ENCODE measurements at regions not wholly inside any gene's neighbourhood (a gene's known extent, or its start where the extent isn't known, plus 50 kb on each side); places are given as distances from the start of the nearest gene placed in this dataset.

DNA sequence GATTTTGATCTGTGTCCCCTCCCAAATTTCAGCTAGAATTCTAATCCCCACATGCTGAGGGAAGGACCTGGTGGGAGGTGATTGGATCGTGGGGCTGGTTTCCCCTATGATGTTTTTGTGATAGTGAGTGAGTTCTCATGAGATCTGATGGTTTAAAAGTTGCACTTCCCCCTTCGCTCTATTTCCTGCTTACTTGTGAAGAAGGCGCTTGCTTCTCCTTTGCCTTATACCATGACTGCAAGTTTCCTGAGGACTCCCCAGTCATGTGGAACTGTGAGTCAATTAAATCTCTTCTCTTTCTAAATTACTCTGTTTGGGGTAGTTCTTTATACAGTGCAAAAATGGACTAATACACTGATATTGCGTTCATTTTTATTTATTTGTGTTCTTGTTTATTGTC is 636.8 kb upstream of the LINC00305 start:
- Mint-ChIP-seq H3K9me3 (ENCODE audit: unreplicated experiment) (no peaks in the 10 kb centered on the region), H3K27me3 (ENCODE audit: unreplicated experiment) (no peaks in the 10 kb centered on the region), H3K36me3 (ENCODE audit: low read depth, unreplicated experiment) (no peaks in the 10 kb centered on the region), H3K4me3 (ENCODE audit: unreplicated experiment) (no peak overlapping the region), H3K27ac (ENCODE audit: unreplicated experiment) (no peak overlapping the region), H3K4me1 (ENCODE audit: unreplicated experiment) (no peaks in the 10 kb centered on the region)
- DNase-seq (ENCODE audit: low spot score): no peak
- TF ChIP-seq, protein P1, sequence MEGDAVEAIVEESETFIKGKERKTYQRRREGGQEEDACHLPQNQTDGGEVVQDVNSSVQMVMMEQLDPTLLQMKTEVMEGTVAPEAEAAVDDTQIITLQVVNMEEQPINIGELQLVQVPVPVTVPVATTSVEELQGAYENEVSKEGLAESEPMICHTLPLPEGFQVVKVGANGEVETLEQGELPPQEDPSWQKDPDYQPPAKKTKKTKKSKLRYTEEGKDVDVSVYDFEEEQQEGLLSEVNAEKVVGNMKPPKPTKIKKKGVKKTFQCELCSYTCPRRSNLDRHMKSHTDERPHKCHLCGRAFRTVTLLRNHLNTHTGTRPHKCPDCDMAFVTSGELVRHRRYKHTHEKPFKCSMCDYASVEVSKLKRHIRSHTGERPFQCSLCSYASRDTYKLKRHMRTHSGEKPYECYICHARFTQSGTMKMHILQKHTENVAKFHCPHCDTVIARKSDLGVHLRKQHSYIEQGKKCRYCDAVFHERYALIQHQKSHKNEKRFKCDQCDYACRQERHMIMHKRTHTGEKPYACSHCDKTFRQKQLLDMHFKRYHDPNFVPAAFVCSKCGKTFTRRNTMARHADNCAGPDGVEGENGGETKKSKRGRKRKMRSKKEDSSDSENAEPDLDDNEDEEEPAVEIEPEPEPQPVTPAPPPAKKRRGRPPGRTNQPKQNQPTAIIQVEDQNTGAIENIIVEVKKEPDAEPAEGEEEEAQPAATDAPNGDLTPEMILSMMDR (IDR thresholded peaks at IDR 0.05; ENCODE audit: unreplicated experiment): no peak

DNA sequence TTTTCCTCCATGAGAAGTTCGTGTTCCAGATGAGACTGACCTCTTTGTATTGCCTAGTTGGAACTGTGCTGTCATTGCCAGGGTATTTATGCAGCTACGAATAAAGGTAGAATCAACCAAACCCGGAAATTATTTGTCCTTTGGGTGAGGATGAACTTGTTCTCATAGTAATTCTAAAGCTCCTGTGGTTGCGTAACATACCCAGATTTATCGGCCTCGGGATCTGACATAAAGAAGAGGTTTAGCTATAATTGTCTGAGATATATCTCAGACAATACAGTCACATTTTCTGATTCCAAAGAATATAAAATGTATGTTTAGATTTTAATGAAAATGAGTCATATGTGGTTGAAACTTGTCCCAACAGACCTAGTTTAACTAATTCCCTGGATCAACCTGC is 628.7 kb upstream of the LINC00305 start:
- H3K4me1 Mint-ChIP-seq (ENCODE audit: unreplicated experiment): no peaks in the 10 kb centered on the region
- TF ChIP-seq, protein P1 (IDR thresholded peaks at IDR 0.05; ENCODE audit: unreplicated experiment): no peak

DNA sequence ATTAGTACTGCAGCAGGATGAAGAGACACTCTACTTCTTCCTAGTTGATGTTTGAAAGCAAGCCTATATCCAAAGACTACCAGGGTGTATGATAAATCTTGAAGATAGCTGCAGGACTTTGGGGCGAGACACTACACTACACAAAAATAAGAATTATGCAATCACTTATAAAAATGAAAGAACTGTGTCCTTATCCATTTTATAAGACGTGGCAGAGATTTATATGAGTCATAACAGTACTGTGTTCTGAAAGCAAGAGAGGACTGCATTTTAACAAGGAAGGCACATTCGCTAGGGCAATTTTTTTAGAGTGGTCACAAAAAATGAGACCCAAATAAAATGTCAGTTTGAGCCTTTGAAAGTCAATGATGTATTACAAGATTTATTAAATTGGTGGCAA is 617.0 kb upstream of the LINC00305 start:
- Mint-ChIP-seq H3K36me3 (ENCODE audit: low read depth, unreplicated experiment) (no peaks in the 10 kb centered on the region), H3K4me3 (ENCODE audit: unreplicated experiment) (no peak overlapping the region)

More for the DNA sequence above, 628.7 kb upstream of the LINC00305 start:
- Mint-ChIP-seq H3K27ac (ENCODE audit: unreplicated experiment) (no peak overlapping the region), H3K36me3 (ENCODE audit: low read depth, unreplicated experiment) (no peaks in the 10 kb centered on the region), H3K27me3 (ENCODE audit: unreplicated experiment) (no peaks in the 10 kb centered on the region), H3K9me3 (ENCODE audit: unreplicated experiment) (no peaks in the 10 kb centered on the region), H3K4me3 (ENCODE audit: unreplicated experiment) (no peak overlapping the region)
- DNase-seq (ENCODE audit: low spot score): no peak

DNA sequence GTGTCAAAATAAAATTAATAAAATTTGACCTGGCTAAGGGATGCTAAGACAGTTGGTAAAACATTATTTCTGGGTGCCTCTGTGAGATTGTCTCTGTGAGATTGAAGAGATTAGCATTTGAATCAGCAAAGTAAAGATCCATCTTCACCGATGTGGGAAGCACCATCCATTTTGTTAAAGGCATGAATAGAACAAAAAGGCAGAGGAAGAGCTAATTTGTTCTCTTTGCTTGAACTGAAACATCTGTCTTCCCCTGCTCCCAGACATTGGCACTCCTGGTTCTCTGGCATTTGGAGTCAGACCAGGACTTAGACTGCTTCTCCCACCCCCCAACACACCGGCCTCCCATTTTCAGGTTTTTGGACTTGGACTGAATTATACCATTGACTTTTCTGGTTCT is 603.8 kb upstream of the LINC00305 start:
- Mint-ChIP-seq H3K4me1 (ENCODE audit: unreplicated experiment) (peaks cover 3% of the 10 kb centered on the region), H3K36me3 (ENCODE audit: low read depth, unreplicated experiment) (no peaks in the 10 kb centered on the region), H3K9me3 (ENCODE audit: unreplicated experiment) (no peaks in the 10 kb centered on the region), H3K4me3 (ENCODE audit: unreplicated experiment) (no peak overlapping the region), H3K27ac (ENCODE audit: unreplicated experiment) (no peak overlapping the region), H3K27me3 (ENCODE audit: unreplicated experiment) (no peaks in the 10 kb centered on the region)
- DNase-seq (ENCODE audit: low spot score): no peak
- TF ChIP-seq, protein P1 (IDR thresholded peaks at IDR 0.05; ENCODE audit: unreplicated experiment): no peak

More for the DNA sequence above, 617.0 kb upstream of the LINC00305 start:
- DNase-seq (ENCODE audit: low spot score): no peak
- TF ChIP-seq, protein P1 (IDR thresholded peaks at IDR 0.05; ENCODE audit: unreplicated experiment): no peak
- Mint-ChIP-seq H3K27me3 (ENCODE audit: unreplicated experiment) (no peaks in the 10 kb centered on the region), H3K9me3 (ENCODE audit: unreplicated experiment) (no peaks in the 10 kb centered on the region), H3K4me1 (ENCODE audit: unreplicated experiment) (no peaks in the 10 kb centered on the region), H3K27ac (ENCODE audit: unreplicated experiment) (no peak overlapping the region)

DNA sequence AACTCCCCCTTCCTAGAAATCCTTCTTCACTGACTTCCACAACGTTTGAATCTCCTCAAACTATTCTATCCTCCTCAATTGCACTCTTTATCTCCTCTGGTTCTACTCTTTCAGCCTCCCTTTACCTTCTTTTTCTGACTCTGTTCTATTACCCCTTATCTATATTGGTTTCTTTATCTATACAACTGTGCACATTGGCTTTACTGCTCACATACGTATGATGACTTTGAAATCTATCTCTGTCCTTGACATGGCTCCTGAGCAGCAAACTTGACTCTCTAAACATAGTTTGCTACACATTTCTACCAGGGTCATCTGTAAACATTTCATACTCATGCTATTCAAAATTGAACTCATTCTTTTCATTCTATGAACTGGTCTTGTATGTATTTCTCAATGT is 601.0 kb upstream of the LINC00305 start:
- peaks cover 3% of the 10 kb centered on the region for H3K4me1 Mint-ChIP-seq (ENCODE audit: unreplicated experiment)
- H3K36me3 Mint-ChIP-seq (ENCODE audit: low read depth, unreplicated experiment): no peaks in the 10 kb centered on the region

More for the DNA sequence above, 601.0 kb upstream of the LINC00305 start:
- no peak overlapping the region for H3K27ac Mint-ChIP-seq (ENCODE audit: unreplicated experiment)
- TF ChIP-seq, protein P1 (IDR thresholded peaks at IDR 0.05; ENCODE audit: unreplicated experiment): no peak
- no peaks in the 10 kb centered on the region for H3K9me3 Mint-ChIP-seq (ENCODE audit: unreplicated experiment)
- H3K27me3 Mint-ChIP-seq (ENCODE audit: unreplicated experiment): no peaks in the 10 kb centered on the region
- DNase-seq (ENCODE audit: low spot score): no peak
- no peak overlapping the region for H3K4me3 Mint-ChIP-seq (ENCODE audit: unreplicated experiment)

All from endothelial cell (in vitro differentiated cells).